A549 (cell line): ENCODE measurements at regions not wholly inside any gene's neighbourhood (a gene's known extent, or its start where the extent isn't known, plus 50 kb on each side); places are given as distances from the start of the nearest gene placed in this dataset.

Source experiments
- CEBPB ChIP-seq, 2 experiments: fragments of >200 bp in 1 of 2; sonication (Bioruptor Twin) in 1 of 2; formaldehyde crosslinking in 1 of 2; IDR thresholded peaks; 2 replicates each; pipeline ENCODE4 v1.6.1; 2012 to 2016
- CTCF ChIP-seq: fragments of >200 bp; sonication (Bioruptor Twin); formaldehyde crosslinking; IDR thresholded peaks from 3 replicates; pipeline ENCODE4 v1.5.1; 2016
- ELK1 ChIP-seq: fragments of 150-350 bp; IDR thresholded peaks from 2 replicates; pipeline ENCODE4 v1.6.1; 2014; ENCODE audit warnings: low read depth, mild to moderate bottlenecking, low read length
- EP300 ChIP-seq, 2 experiments: fragments of >200 bp; sonication (Bioruptor Twin); formaldehyde crosslinking; IDR thresholded peaks; 2 replicates in 1 of 2; 3 replicates in 1 of 2; pipeline ENCODE4 v1.6.1; 2016 to 2017
- FOXS1 ChIP-seq: fragments of 250-450 bp; sonication (Bioruptor Pico); IDR thresholded peaks from 2 replicates; pipeline ENCODE4 v1.5.0; 2020; ENCODE audit warnings: mild to moderate bottlenecking, moderate library complexity
- HES2 ChIP-seq: fragments of >200 bp; sonication (Bioruptor Twin); formaldehyde crosslinking; IDR thresholded peaks from 2 replicates; pipeline ENCODE4 v1.6.1; 2016
- HEYL ChIP-seq: fragments of 250-450 bp; sonication (Bioruptor Pico); IDR thresholded peaks from 2 replicates; pipeline ENCODE4 v1.8.0; 2021; ENCODE audit warnings: mild to moderate bottlenecking, moderate library complexity
- HOXA7 ChIP-seq: fragments of 250-450 bp; sonication (Bioruptor Pico); IDR thresholded peaks from 2 replicates; pipeline ENCODE4 v1.5.0; 2020; ENCODE audit warnings: mild to moderate bottlenecking, moderate library complexity
- JUN ChIP-seq, 2 experiments: fragments of >200 bp; sonication (Bioruptor Twin); formaldehyde crosslinking; IDR thresholded peaks; 2 replicates in 1 of 2; 3 replicates in 1 of 2; pipeline ENCODE4 v1.6.1; 2016 to 2017
- MAFK ChIP-seq: fragments of 450-650 bp; IDR thresholded peaks from 2 replicates; pipeline ENCODE4 v1.6.1; 2014; ENCODE audit not compliant: partially characterized antibody
- MAX ChIP-seq: IDR thresholded peaks from 2 replicates; pipeline ENCODE4 v1.6.1; 2012
- PHF8 ChIP-seq: fragments of 200-600 bp; sonication (generic); IDR thresholded peaks from 2 replicates; pipeline ENCODE4 v1.6.1; 2016; ENCODE audit warnings: low read depth, mild to moderate bottlenecking, antibody characterized with exemption, moderate library complexity, borderline replicate concordance
- POLR2A ChIP-seq: IDR thresholded peaks from 2 replicates; pipeline ENCODE4 v1.6.1; 2012; ENCODE audit warnings: mild to moderate bottlenecking, low read length

GRCh38 chr11:70663815-70664214 lies 265.5 kb downstream of the CTTN start:
- TF ChIP-seq CTCF (no peak), JUN (IDR thresholded peaks at IDR 0.05) (no peak), POLR2A (no peak), HES2 (no peak), HEYL (CRISPR knock-in tag) (no peak), EP300 (IDR thresholded peaks at IDR 0.05) (no peak), PHF8 (no peak), MAX (no peak), MAFK (no peak), CEBPB (IDR thresholded peaks at IDR 0.05) (no peak), HOXA7 (CRISPR knock-in tag) (no peak), FOXS1 (CRISPR knock-in tag) (no peak), ELK1 (no peak)
